PC-3 (cell line): ENCODE measurements at regions not wholly inside any gene's neighbourhood (a gene's known extent, or its start where the extent isn't known, plus 50 kb on each side); places are given as distances from the start of the nearest gene placed in this dataset.

ENCODE experiments used
- ATAC-seq: fragments of 200-7000 bp; cut with Tn5 transposase; 2 replicates; pipeline ENCODE4 v1.9.1; 2020; ENCODE audit warnings: mild to moderate bottlenecking, moderate library complexity
- BruUV-seq: library from RNA; stranded (reverse); fragments of 400-500 nt; replicated peaks from 2 replicates; lab custom pipeline; 2021; lab: Mats Ljungman, UMichigan
- CTCF ChIA-PET: fragments of 300-600 bp; sonication (Branson Sonifier 250); formaldehyde crosslinking; loops from one replicate; lab custom pipeline; 2022; ENCODE audit warnings: antibody characterized with exemption; lab: Charles Lee
- POLR2A ChIA-PET: fragments of 300-600 bp; sonication (Branson Sonifier 250); formaldehyde crosslinking; loops from one replicate; lab custom pipeline; 2022; ENCODE audit warnings: antibody characterized with exemption; ENCODE audit not compliant: unreplicated experiment; lab: Charles Lee
- DNase-seq: peaks from one replicate; pipeline ENCODE4 v3.0.0-alpha.2; 2015
- H2AFZ ChIP-seq: fragments of 300-600 bp; sonication (generic); 2 replicates; pipeline ENCODE4 v1.6.0; 2016; ENCODE audit warnings: antibody characterized with exemption, low read length
- H3F3A ChIP-seq: fragments of 300-600 bp; sonication (generic); one replicate; pipeline ENCODE4 v1.6.0; 2017; ENCODE audit warnings: antibody characterized with exemption, low read length, control low read depth, mild to moderate bottlenecking; ENCODE audit not compliant: unreplicated experiment
- H3K27ac ChIP-seq: fragments of 300-600 bp; sonication (generic); 2 replicates; pipeline ENCODE4 v1.5.1; 2016; ENCODE audit warnings: mild to moderate bottlenecking, low read length
- H3K27me3 ChIP-seq: fragments of 300-600 bp; sonication (generic); 2 replicates; pipeline ENCODE4 v1.6.1; 2016; ENCODE audit warnings: low read length, mixed read lengths
- H3K36me3 ChIP-seq: fragments of 300-600 bp; sonication (generic); 2 replicates; pipeline ENCODE4 v1.6.1; 2016; ENCODE audit warnings: low read depth, mixed run types, low read length, mixed read lengths
- H3K4me1 ChIP-seq: fragments of 300-600 bp; sonication (generic); 2 replicates; pipeline ENCODE4 v1.5.1; 2016; ENCODE audit warnings: low read length; ENCODE audit not compliant: insufficient read depth
- H3K4me2 ChIP-seq: fragments of 300-600 bp; sonication (generic); 2 replicates; pipeline ENCODE4 v1.6.0; 2016; ENCODE audit warnings: low read length
- H3K4me3 ChIP-seq: fragments of 300-600 bp; sonication (generic); 2 replicates; pipeline ENCODE4 v1.5.1; 2016; ENCODE audit warnings: mild to moderate bottlenecking, low read length, mixed read lengths
- H3K79me2 ChIP-seq: fragments of 300-600 bp; sonication (generic); 2 replicates; pipeline ENCODE4 v1.6.1; 2017; ENCODE audit warnings: low read length, mixed read lengths
- H3K9ac ChIP-seq: fragments of 300-600 bp; sonication (generic); 2 replicates; pipeline ENCODE4 v1.6.0; 2016; ENCODE audit warnings: mild to moderate bottlenecking, low read length
- H3K9me2 ChIP-seq: fragments of 300-600 bp; sonication (generic); replicated peaks from 2 replicates; pipeline ENCODE4 v1.6.1; 2016; ENCODE audit warnings: mixed run types, low read length, mixed read lengths
- H3K9me3 ChIP-seq: fragments of 300-600 bp; sonication (generic); 2 replicates; pipeline ENCODE4 v1.6.1; 2016; ENCODE audit warnings: low read length, mixed read lengths
- H4K20me1 ChIP-seq: fragments of 300-600 bp; sonication (generic); 2 replicates; pipeline ENCODE4 v1.6.1; 2016; ENCODE audit warnings: low read length, mixed read lengths
- CTCF ChIP-seq: fragments of 300-600 bp; sonication (generic); conservative IDR thresholded peaks from 2 replicates; pipeline ENCODE4 v1.5.1; 2017; ENCODE audit warnings: antibody characterized with exemption, low read depth, mild to moderate bottlenecking, low read length
- EZH2 ChIP-seq: fragments of 300-600 bp; sonication (generic); IDR thresholded peaks from one replicate; pipeline ENCODE4 v1.6.1; 2017; ENCODE audit warnings: antibody characterized with exemption, mild to moderate bottlenecking, low read length; ENCODE audit not compliant: unreplicated experiment
- EZH2phosphoT487 ChIP-seq: fragments of 300-600 bp; sonication (generic); IDR thresholded peaks from 2 replicates; pipeline ENCODE4 v1.6.1; 2018; ENCODE audit warnings: mild to moderate bottlenecking, antibody characterized with exemption, low read length, borderline replicate concordance
- intact Hi-C: fragments of 100-400 bp; cut with micrococcal nuclease; formaldehyde crosslinking; loops from 2 replicates; pipeline ENCODE4 v1.9.0; 2023

- no TSS peak for BruUV-seq
- no peak overlapping the region for H3K4me2 ChIP-seq
- intact Hi-C loops, result no loop called here
- H4K20me1 ChIP-seq, result no peaks in the 10 kb centered on the region
- H3K4me1 ChIP-seq, result peaks cover 8% of the 10 kb centered on the region; the same call in 1 of the 2 replicates
- no peak overlapping the region for H3K4me3 ChIP-seq
- TF ChIP-seq CTCF, result no peak
- TF ChIP-seq EZH2phosphoT487, result no peak
- TF ChIP-seq EZH2, result no peak
- no peak overlapping the region for H3K27ac ChIP-seq
- no peaks in the 10 kb centered on the region for H3K9me3 ChIP-seq
- H3K9me2 ChIP-seq, result no peaks in the 10 kb centered on the region
- DNase-seq, result no peak
- no peak for ATAC-seq
- H2AFZ ChIP-seq, result no peak overlapping the region
- ChIA-PET POLR2A (no interaction called here), CTCF (no interaction called here)
- H3K36me3 ChIP-seq, result no peaks in the 10 kb centered on the region
- H3K79me2 ChIP-seq, result no peaks in the 10 kb centered on the region
- H3K27me3 ChIP-seq, result no peaks in the 10 kb centered on the region
- no peaks in the 10 kb centered on the region for H3F3A ChIP-seq
- no peak overlapping the region for H3K9ac ChIP-seq
Measured at GRCh38 chr6:12590901-12591300, 125.7 kb upstream of the PHACTR1 start.

GRCh38 chr6:12592634-12593033, 123.9 kb upstream of the PHACTR1 start:
- Histone ChIP-seq H3K27me3 (no peaks in the 10 kb centered on the region), H3K4me2 (peak overlapping the region; percentile 4; the same call in 1 of the 2 replicates), H3K9me3 (no peaks in the 10 kb centered on the region), H3K9ac (no peak overlapping the region), H3K9me2 (no peaks in the 10 kb centered on the region), H4K20me1 (no peaks in the 10 kb centered on the region), H3K36me3 (no peaks in the 10 kb centered on the region), H3K4me3 (no peak overlapping the region), H3K79me2 (no peaks in the 10 kb centered on the region), H3K4me1 (peaks cover 8% of the 10 kb centered on the region; the same call in 1 of the 2 replicates), H3F3A (no peaks in the 10 kb centered on the region), H3K27ac (no peak overlapping the region), H2AFZ (peak overlapping the region; percentile 43; the same call in 1 of the 2 replicates)
- POLR2A ChIA-PET, result no interaction called here
- intact Hi-C loops, result no loop called here
- TF ChIP-seq CTCF (no peak), EZH2phosphoT487 (no peak), EZH2 (no peak)
- peak; percentile 76 for DNase-seq
- no TSS peak for BruUV-seq
- peak; percentile 65; the same call in 1 of the 2 replicates for ATAC-seq
- CTCF ChIA-PET, result no interaction called here

GRCh38 chr6:12593771-12594529, 122.6 kb upstream of the PHACTR1 start:
- intact Hi-C loops, result no loop called here
- no peaks in the 10 kb centered on the region for H3K79me2 ChIP-seq
- H3K9me2 ChIP-seq, result no peaks in the 10 kb centered on the region
- peaks cover 8% of the 10 kb centered on the region; the same call in 1 of the 2 replicates for H3K4me1 ChIP-seq
- H3K4me2 ChIP-seq, result no peak overlapping the region
- POLR2A ChIA-PET, result no interaction called here
- no peak for ATAC-seq
- TF ChIP-seq CTCF (no peak), EZH2phosphoT487 (no peak), EZH2 (no peak)
- H3K4me3 ChIP-seq, result no peak overlapping the region
- no peaks in the 10 kb centered on the region for H3K9me3 ChIP-seq
- H3K27me3 ChIP-seq, result no peaks in the 10 kb centered on the region
- H2AFZ ChIP-seq, result no peak overlapping the region
- CTCF ChIA-PET, result no interaction called here
- no TSS peak for BruUV-seq
- no peak for DNase-seq
- H3K27ac ChIP-seq, result no peak overlapping the region
- H3K9ac ChIP-seq, result no peak overlapping the region
- H4K20me1 ChIP-seq, result no peaks in the 10 kb centered on the region
- no peaks in the 10 kb centered on the region for H3K36me3 ChIP-seq
- no peaks in the 10 kb centered on the region for H3F3A ChIP-seq
